Chondrocyte (in vitro differentiated cells): ENCODE measurements at regions not wholly inside any gene's neighbourhood (a gene's known extent, or its start where the extent isn't known, plus 50 kb on each side); places are given as distances from the start of the nearest gene placed in this dataset.

Experiments
- DNase-seq: peaks from one replicate; pipeline ENCODE4 v3.0.0; 2021; ENCODE audit warnings: mixed read lengths, low spot score
- H3K27ac Mint-ChIP-seq: one replicate; pipeline ENCODE4 v1.8.0; 2021; ENCODE audit warnings: mild to moderate bottlenecking, moderate library complexity, mixed read lengths; ENCODE audit not compliant: unreplicated experiment
- H3K27me3 Mint-ChIP-seq: 2 replicates; pipeline ENCODE4 v1.8.0; 2021; ENCODE audit warnings: low read depth, mixed read lengths
- H3K36me3 Mint-ChIP-seq: 2 replicates; pipeline ENCODE4 v1.8.0; 2021; ENCODE audit warnings: low read depth, mixed read lengths
- H3K4me1 Mint-ChIP-seq: 2 replicates; pipeline ENCODE4 v1.8.0; 2021; ENCODE audit warnings: low read depth, mild to moderate bottlenecking, mixed read lengths
- H3K4me3 Mint-ChIP-seq: one replicate; pipeline ENCODE4 v1.8.0; 2021; ENCODE audit warnings: mild to moderate bottlenecking, moderate library complexity, mixed read lengths; ENCODE audit not compliant: unreplicated experiment
- H3K9me3 Mint-ChIP-seq: 2 replicates; pipeline ENCODE4 v1.8.0; 2021; ENCODE audit warnings: low read depth, mixed read lengths
- TF ChIP-seq, protein P1 (sequence below): fragments of 200-600 bp; sonication (generic); IDR thresholded peaks from 2 replicates; pipeline ENCODE4 v1.5.0; 2021; ENCODE audit warnings: antibody characterized with exemption, mild to moderate bottlenecking, moderate library complexity

DNA sequence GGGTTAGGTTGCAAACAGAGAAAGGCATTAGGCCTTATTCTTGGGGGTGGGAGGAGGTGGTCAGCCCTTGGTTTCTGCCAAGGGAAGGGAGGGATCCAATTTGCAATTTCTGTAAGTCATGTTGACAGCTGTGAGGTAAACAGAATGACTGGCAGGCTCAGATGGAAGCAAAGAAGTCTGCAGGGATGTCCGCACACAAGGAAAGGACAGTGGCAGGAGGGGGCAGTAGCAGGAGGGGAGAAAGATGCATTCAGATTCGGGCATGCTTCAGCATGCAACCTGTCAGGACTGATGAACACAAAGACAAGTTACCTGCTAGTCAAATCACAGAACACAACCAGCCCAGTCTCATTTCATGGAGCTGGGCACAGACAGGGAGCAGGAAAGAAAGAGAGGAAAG is 217.9 kb upstream of the FOXA2 start:
- H3K27ac Mint-ChIP-seq = no peak overlapping the region
- TF ChIP-seq, protein P1, sequence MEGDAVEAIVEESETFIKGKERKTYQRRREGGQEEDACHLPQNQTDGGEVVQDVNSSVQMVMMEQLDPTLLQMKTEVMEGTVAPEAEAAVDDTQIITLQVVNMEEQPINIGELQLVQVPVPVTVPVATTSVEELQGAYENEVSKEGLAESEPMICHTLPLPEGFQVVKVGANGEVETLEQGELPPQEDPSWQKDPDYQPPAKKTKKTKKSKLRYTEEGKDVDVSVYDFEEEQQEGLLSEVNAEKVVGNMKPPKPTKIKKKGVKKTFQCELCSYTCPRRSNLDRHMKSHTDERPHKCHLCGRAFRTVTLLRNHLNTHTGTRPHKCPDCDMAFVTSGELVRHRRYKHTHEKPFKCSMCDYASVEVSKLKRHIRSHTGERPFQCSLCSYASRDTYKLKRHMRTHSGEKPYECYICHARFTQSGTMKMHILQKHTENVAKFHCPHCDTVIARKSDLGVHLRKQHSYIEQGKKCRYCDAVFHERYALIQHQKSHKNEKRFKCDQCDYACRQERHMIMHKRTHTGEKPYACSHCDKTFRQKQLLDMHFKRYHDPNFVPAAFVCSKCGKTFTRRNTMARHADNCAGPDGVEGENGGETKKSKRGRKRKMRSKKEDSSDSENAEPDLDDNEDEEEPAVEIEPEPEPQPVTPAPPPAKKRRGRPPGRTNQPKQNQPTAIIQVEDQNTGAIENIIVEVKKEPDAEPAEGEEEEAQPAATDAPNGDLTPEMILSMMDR = no peak
- no peaks in the 10 kb centered on the region for H3K36me3 Mint-ChIP-seq
- no peak overlapping the region for H3K4me3 Mint-ChIP-seq
- H3K27me3 Mint-ChIP-seq = no peaks in the 10 kb centered on the region
- DNase-seq = no peak
- H3K9me3 Mint-ChIP-seq = no peaks in the 10 kb centered on the region
- H3K4me1 Mint-ChIP-seq = peaks cover 29% of the 10 kb centered on the region

DNA sequence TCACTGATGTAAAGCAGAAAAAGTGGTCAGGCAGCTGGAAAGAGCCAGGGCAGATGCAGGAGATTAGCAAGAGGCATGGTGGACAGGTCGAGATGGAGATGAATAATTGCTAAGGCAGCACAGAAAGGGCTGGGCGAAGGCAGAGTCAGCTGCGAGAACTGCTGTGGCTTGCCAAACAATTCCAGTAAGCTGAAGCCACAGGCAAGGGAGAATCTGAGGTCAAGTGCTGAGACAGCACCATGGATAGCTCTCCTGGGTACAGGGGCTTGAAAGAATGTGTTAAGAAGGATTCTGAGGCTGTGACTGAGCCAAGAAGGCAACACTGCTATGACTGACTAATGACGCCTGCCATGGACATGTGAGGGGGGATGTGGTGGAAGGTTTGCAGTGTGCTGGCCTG is 220.8 kb upstream of the FOXA2 start:
- TF ChIP-seq, protein P1 = no peak
- no peak overlapping the region for H3K4me3 Mint-ChIP-seq
- H3K27ac Mint-ChIP-seq = no peak overlapping the region
- H3K4me1 Mint-ChIP-seq = peaks cover 19% of the 10 kb centered on the region
- H3K27me3 Mint-ChIP-seq = no peaks in the 10 kb centered on the region
- H3K9me3 Mint-ChIP-seq = no peaks in the 10 kb centered on the region
- no peak for DNase-seq
- H3K36me3 Mint-ChIP-seq = no peaks in the 10 kb centered on the region

DNA sequence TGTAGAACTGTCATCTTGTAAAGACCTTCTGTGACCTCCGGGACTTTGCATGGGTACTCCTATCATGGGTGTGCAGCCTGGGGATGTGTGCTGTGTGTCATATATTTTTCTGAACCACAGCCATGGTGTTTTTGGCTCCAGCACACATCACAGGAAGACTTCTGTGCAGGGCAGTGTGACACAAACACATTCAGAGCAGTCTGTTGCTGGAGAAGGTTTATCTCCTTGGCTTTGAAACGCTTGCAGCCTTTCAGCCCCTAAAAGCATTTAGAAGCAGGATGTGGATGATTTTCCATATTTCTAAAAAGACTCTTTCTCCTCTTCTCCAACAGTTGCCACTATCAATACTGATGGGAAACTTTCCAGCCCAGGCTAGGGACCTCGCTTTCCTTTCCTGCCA is 221.6 kb upstream of the FOXA2 start:
- TF ChIP-seq, protein P1 = no peak
- H3K4me3 Mint-ChIP-seq = no peak overlapping the region
- no peak overlapping the region for H3K27ac Mint-ChIP-seq
- H3K4me1 Mint-ChIP-seq = peaks cover 14% of the 10 kb centered on the region
- H3K9me3 Mint-ChIP-seq = no peaks in the 10 kb centered on the region
- H3K36me3 Mint-ChIP-seq = no peaks in the 10 kb centered on the region
- no peak for DNase-seq
- H3K27me3 Mint-ChIP-seq = no peaks in the 10 kb centered on the region

DNA sequence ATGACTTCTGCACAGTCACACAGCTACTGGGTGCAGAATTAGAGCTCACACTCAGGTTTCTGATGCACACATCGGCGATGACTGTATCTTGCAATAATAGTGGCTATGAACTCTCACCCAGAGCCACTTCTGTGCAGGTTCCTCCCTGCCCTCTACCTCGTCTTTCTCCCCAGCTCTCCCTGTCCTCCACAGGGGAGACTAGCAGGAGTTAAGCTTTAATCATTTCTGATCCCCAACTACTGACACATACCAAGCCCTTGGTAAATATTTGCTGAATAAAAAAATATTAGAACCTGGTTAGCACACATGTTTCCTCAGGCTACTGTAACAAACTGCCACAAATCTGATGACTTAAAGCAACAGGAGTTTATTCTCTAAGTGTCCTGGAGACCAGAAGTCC is 222.7 kb upstream of the FOXA2 start:
- TF ChIP-seq, protein P1 = peak; percentile 24
- no peak for DNase-seq
- peaks cover 7% of the 10 kb centered on the region for H3K4me1 Mint-ChIP-seq
- no peak overlapping the region for H3K27ac Mint-ChIP-seq
- H3K27me3 Mint-ChIP-seq = no peaks in the 10 kb centered on the region
- H3K4me3 Mint-ChIP-seq = no peak overlapping the region
- no peaks in the 10 kb centered on the region for H3K9me3 Mint-ChIP-seq
- H3K36me3 Mint-ChIP-seq = no peaks in the 10 kb centered on the region

DNA sequence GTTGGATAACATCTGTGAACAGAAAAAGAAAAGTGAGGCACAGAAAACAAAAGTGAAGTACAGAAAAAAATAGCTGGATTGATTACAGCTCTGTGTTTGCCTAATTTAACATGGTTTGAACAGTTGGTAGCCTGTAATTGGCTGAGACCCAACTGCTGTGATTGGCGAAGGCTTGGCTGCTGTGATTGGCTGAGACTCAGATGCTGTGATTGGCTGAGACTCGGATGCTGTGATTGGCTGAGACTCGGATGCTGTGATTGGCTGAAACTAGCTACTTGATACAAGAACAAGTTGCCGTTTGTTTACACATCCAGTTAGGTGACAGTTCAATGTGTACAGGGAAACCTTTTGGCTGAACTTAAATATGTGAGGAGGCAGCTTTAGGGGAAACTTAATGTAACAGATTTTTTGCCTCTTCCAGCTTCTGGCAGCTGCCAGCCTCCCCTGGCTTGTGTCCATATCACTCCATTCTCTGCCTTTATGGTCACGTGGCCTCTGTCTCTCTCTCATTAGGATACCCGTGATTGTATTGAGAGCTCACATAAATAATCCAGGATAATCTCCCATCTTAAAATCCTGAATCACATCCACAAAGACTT is 223.4 kb upstream of the FOXA2 start:
- no peak for DNase-seq
- TF ChIP-seq, protein P1 = no peak
- H3K9me3 Mint-ChIP-seq = no peaks in the 10 kb centered on the region
- no peak overlapping the region for H3K4me3 Mint-ChIP-seq
- H3K27ac Mint-ChIP-seq = no peak overlapping the region
- H3K4me1 Mint-ChIP-seq = peaks cover 7% of the 10 kb centered on the region
- H3K27me3 Mint-ChIP-seq = no peaks in the 10 kb centered on the region
- no peaks in the 10 kb centered on the region for H3K36me3 Mint-ChIP-seq
